GM21619 (cell line): ENCODE measurements at regions not wholly inside any gene's neighbourhood (a gene's known extent, or its start where the extent isn't known, plus 50 kb on each side); places are given as distances from the start of the nearest gene placed in this dataset.
"Not testable (repeated sequence)": the region's sequence is repeated elsewhere in the genome, so short reads cannot be mapped to it uniquely, and the experiment has no call there.

Experiments
- ATAC-seq: cut with Tn5 transposase; IDR thresholded peaks from one replicate; pipeline ENCODE4 v1.9.1; 2021; ENCODE audit not compliant: unreplicated experiment

- no peak for ATAC-seq
Observed at GRCh38 chr14:53430870-53431269, 277.7 kb upstream of the DDHD1 start.

GRCh38 chr14:53412819-53413675 lies 259.9 kb upstream of the DDHD1 start:
- ATAC-seq, result no peak

GRCh38 chr14:53411125-53411524 lies 258.0 kb upstream of the DDHD1 start:
- ATAC-seq, result no peak

- ATAC-seq, result no peak
Observed at GRCh38 chr14:53409969-53410368, 256.8 kb upstream of the DDHD1 start.

- ATAC-seq, result no peak
Observed at GRCh38 chr14:53409289-53409688, 256.2 kb upstream of the DDHD1 start.

GRCh38 chr14:53408175-53408879 lies 255.2 kb upstream of the DDHD1 start:
- no peak for ATAC-seq

- no peak for ATAC-seq
Observed at GRCh38 chr14:53406519-53406918, 253.4 kb upstream of the DDHD1 start.

GRCh38 chr14:53401646-53402045 lies 248.5 kb upstream of the DDHD1 start:
- ATAC-seq, result no peak

- ATAC-seq, result no peak
Observed at GRCh38 chr14:53399057-53399456, 245.9 kb upstream of the DDHD1 start.

- no peak for ATAC-seq
Observed at GRCh38 chr14:53398616-53399015, 245.5 kb upstream of the DDHD1 start.

GRCh38 chr14:53395267-53395666 lies 242.1 kb upstream of the DDHD1 start:
- not testable (repeated sequence) for ATAC-seq

- no peak for ATAC-seq
Observed at GRCh38 chr14:53391631-53392285, 238.6 kb upstream of the DDHD1 start.

GRCh38 chr14:53391156-53391555 lies 238.0 kb upstream of the DDHD1 start:
- ATAC-seq, result no peak

GRCh38 chr14:53390008-53390407 lies 236.9 kb upstream of the DDHD1 start:
- no peak for ATAC-seq

- ATAC-seq, result no peak
Observed at GRCh38 chr14:53389202-53389601, 236.1 kb upstream of the DDHD1 start.

GRCh38 chr14:53386362-53386761 lies 233.2 kb upstream of the DDHD1 start:
- no peak for ATAC-seq

- no peak for ATAC-seq
Observed at GRCh38 chr14:53384536-53384935, 231.4 kb upstream of the DDHD1 start.

- ATAC-seq, result no peak
Observed at GRCh38 chr14:53384073-53384472, 230.9 kb upstream of the DDHD1 start.

GRCh38 chr14:53381895-53382294 lies 228.8 kb upstream of the DDHD1 start:
- ATAC-seq, result no peak

GRCh38 chr14:53380867-53381225 lies 227.7 kb upstream of the DDHD1 start:
- no peak for ATAC-seq

GRCh38 chr14:53380052-53380866 lies 227.1 kb upstream of the DDHD1 start:
- no peak for ATAC-seq
